ENCODE measurements at regions not wholly inside any gene's neighbourhood (a gene's known extent, or its start where the extent isn't known, plus 50 kb on each side); places are given as distances from the start of the nearest gene placed in this dataset.
"Not testable (repeated sequence)": the region's sequence is repeated elsewhere in the genome, so short reads cannot be mapped to it uniquely, and the experiment has no call there.

GRCh38 chr20:33908336-33908735 is 85.4 kb upstream of the RALY start:
- no peak for DNase-seq (ENCODE audit: low read depth in 2 of 2)

- no peak for DNase-seq (ENCODE audit: low read depth in 2 of 2)
These were observed 84.8 kb upstream of the RALY start for GRCh38 chr20:33908868-33909267.

GRCh38 chr20:33909331-33909921 is 84.3 kb upstream of the RALY start:
- no peak for DNase-seq (ENCODE audit: low read depth in 2 of 2)

- no peak for DNase-seq (ENCODE audit: low read depth in 2 of 2)
These were observed 83.7 kb upstream of the RALY start for GRCh38 chr20:33910056-33910455.

- DNase-seq (ENCODE audit: low read depth in 2 of 2): no peak
These were observed 83.0 kb upstream of the RALY start for GRCh38 chr20:33910529-33911327.

- DNase-seq (ENCODE audit: low read depth in 2 of 2): peak in 1 of 2 donors; percentile 48
These were observed 78.8 kb upstream of the RALY start for GRCh38 chr20:33914919-33915318.

- peak; percentile 32 to 50 for DNase-seq (ENCODE audit: low read depth in 2 of 2)
These were observed 77.9 kb upstream of the RALY start for GRCh38 chr20:33915726-33916331.

- no peak for DNase-seq (ENCODE audit: low read depth in 2 of 2)
These were observed 76.9 kb upstream of the RALY start for GRCh38 chr20:33916768-33917167.

GRCh38 chr20:33917831-33918525 is 75.7 kb upstream of the RALY start:
- no peak for DNase-seq (ENCODE audit: low read depth in 2 of 2)

- DNase-seq (ENCODE audit: low read depth in 2 of 2): no peak
These were observed 75.0 kb upstream of the RALY start for GRCh38 chr20:33918662-33919061.

GRCh38 chr20:33919653-33920052 is 74.1 kb upstream of the RALY start:
- no peak for DNase-seq (ENCODE audit: low read depth in 2 of 2)

GRCh38 chr20:33922224-33922623 is 71.5 kb upstream of the RALY start:
- no peak for DNase-seq (ENCODE audit: low read depth in 2 of 2)

- no peak for DNase-seq (ENCODE audit: low read depth in 2 of 2)
These were observed 70.0 kb upstream of the RALY start for GRCh38 chr20:33923740-33924139.

- no peak for DNase-seq (ENCODE audit: low read depth in 2 of 2)
These were observed 67.8 kb upstream of the RALY start for GRCh38 chr20:33925867-33926266.

GRCh38 chr20:33926425-33926824 is 67.3 kb upstream of the RALY start:
- no peak for DNase-seq (ENCODE audit: low read depth in 2 of 2)

GRCh38 chr20:33927724-33928123 is 66.0 kb upstream of the RALY start:
- DNase-seq (ENCODE audit: low read depth in 2 of 2): no peak

- DNase-seq (ENCODE audit: low read depth in 2 of 2): no peak
These were observed 63.8 kb upstream of the RALY start for GRCh38 chr20:33929917-33930316.

GRCh38 chr20:33933469-33933909 is 60.2 kb upstream of the RALY start:
- peak; percentile 17 to 35 for DNase-seq (ENCODE audit: low read depth in 2 of 2)

GRCh38 chr20:33936656-33937055 is 57.1 kb upstream of the RALY start:
- no peak for DNase-seq (ENCODE audit: low read depth in 2 of 2)

GRCh38 chr20:33939031-33939430 is 54.7 kb upstream of the RALY start:
- not testable (repeated sequence) for DNase-seq (ENCODE audit: low read depth in 2 of 2)

- DNase-seq (ENCODE audit: low read depth in 2 of 2): no peak
These were observed 53.0 kb upstream of the RALY start for GRCh38 chr20:33940666-33941065.

Measured in stimulated activated CD4-positive, alpha-beta T cell treated with anti-CD3 and anti-CD28 coated beads, Interleukin-1b, Interleukin-23, amount 100 ng/mL, for 4 hours (primary cell).